Heart left ventricle (tissue), 16 donors: ENCODE measurements at regions not wholly inside any gene's neighbourhood (a gene's known extent, or its start where the extent isn't known, plus 50 kb on each side); places are given as distances from the start of the nearest gene placed in this dataset.

Source experiments
- ATAC-seq, 4 donors: fragments of 200-7000 bp; cut with Tn5 transposase; one replicate each; pipeline ENCODE4 v1.9.1; 2020 to 2022; ENCODE audit warnings: moderate library complexity in 4 of 4, mild to moderate bottlenecking in 3 of 4, moderate number of reproducible peaks in 1 of 4
- DNase-seq, 5 donors: peaks; one replicate each; pipeline ENCODE4 v3.0.0-alpha.2; 2020
- H3K27ac ChIP-seq, 12 donors: fragments of 200-600 bp; sonication (generic) in 4 of 12; one replicate each; pipeline versions ENCODE4 v1.5.0 to v1.8.0; 2016 to 2022; ENCODE audit warnings: mild to moderate bottlenecking in 2 of 12
- H3K27me3 ChIP-seq, 9 donors: fragments of 200-600 bp; sonication (generic) in 2 of 9; one replicate each; pipeline versions ENCODE4 v1.5.1 to v1.8.0; 2016 to 2022; ENCODE audit warnings: mild to moderate bottlenecking in 3 of 9
- H3K36me3 ChIP-seq, 9 donors: fragments of 200-600 bp; sonication (generic) in 2 of 9; one replicate each; pipeline versions ENCODE4 v1.5.0 to v1.8.0; 2018 to 2022; ENCODE audit warnings: mild to moderate bottlenecking in 2 of 9
- H3K4me1 ChIP-seq, 12 donors: fragments of 200-600 bp; sonication (generic) in 4 of 12; one replicate each; pipeline versions ENCODE4 v1.5.0 to v1.8.0; 2016 to 2022; ENCODE audit warnings: mild to moderate bottlenecking in 3 of 12
- H3K4me3 ChIP-seq, 12 donors: fragments of 200-600 bp; sonication (generic) in 4 of 12; one replicate each; pipeline versions ENCODE4 v1.5.0 to v1.8.0; 2017 to 2022; ENCODE audit warnings: mild to moderate bottlenecking in 9 of 12, moderate library complexity in 4 of 12
- H3K9me3 ChIP-seq, 12 donors: fragments of 200-600 bp; sonication (generic) in 4 of 12; one replicate each; pipeline versions ENCODE4 v1.5.0 to v1.8.0; 2016 to 2022; ENCODE audit warnings: mild to moderate bottlenecking in 1 of 12
- CTCF ChIP-seq, 12 donors: fragments of 200-600 bp; sonication (generic) in 4 of 12; IDR thresholded peaks; one replicate each; pipeline versions ENCODE4 v1.5.0 to v1.8.0; 2018 to 2022; ENCODE audit warnings: antibody characterized with exemption in 12 of 12, mild to moderate bottlenecking in 5 of 12
- POLR2A ChIP-seq, 2 donors: fragments of 450-650 bp; IDR thresholded peaks; one replicate each; pipeline ENCODE4 v1.6.1; 2017; ENCODE audit warnings: antibody characterized with exemption in 2 of 2, mild to moderate bottlenecking in 2 of 2, moderate library complexity in 2 of 2
- WGBS, 4 donors: extraction: QIAGEN DNeasy Blood & Tissue Kit in 2 of 4; methylation state at CpG; one replicate each; pipeline versions ENCODE4 v1.1.5 to v1.1.7; 2013 to 2018; 5-methylcytosine and 5-hydroxymethylcytosine counted together
- intact Hi-C, 10 donors: fragments of 100-400 bp; cut with DNase I; formaldehyde crosslinking; loops; one replicate each; pipeline versions ENCODE4 v1.11.1 to v1.14.2; 2022
- donor health status: ischemic (EF 13 %, LVEDD 7.1; RV severe dilation, severe dysfunction).
- donor health status: healthy with polysubstance abuse.
- donor health status: DM: no; HTN: yes; CAD: no.
- donor health status: DM: no; HTN: no; CAD: no.
- donor health status: ischemic (EF 25% LVEDD 6.9; RV normal size, moderate dysfunction).
- donor health status: ischemic (EF 25% LVEDD 5.7; RV mildly dilated, moderate dysfunction).
- donor health status: healthy.
- donor health status: DM: yes; HTN: yes; CAD: no.
- donor health status: ischemic (EF 35%, LVEDD 5.7; RV mildly dilated, moderate dysfunction).
- donor health status: nonischemic (EF 11% LVEDD 7.7; RV severe dilation, severe dysfunction).
- donor health status: DM: yes; HTN: yes; CAD: no.
- donor health status: PGD.
- donor health status: ischemic (EF 29% LVEDD 5.4; RV normal size, mild dysfunction).
- donor health status: nonischemic (EF 23%, LVEDD 6.1; RV moderate dilation, normal function).

- no peak for TF ChIP-seq POLR2A (IDR thresholded peaks at IDR 0.05)
- TF ChIP-seq CTCF (IDR thresholded peaks at IDR 0.05) = no peak
- intact Hi-C loops = loop anchor here in 1 of 10 donors (10.0 kb wide), 2 partner anchors 332 to 598 kb away; no protein-coding TSS in a partner anchor
- H3K9me3 ChIP-seq = no peaks in the 10 kb centered on the region
- peaks cover 0 to 7% (median 0%) of the 10 kb centered on the region in 9 donors for H3K27me3 ChIP-seq
- WGBS, 4 donors = 86 to 88% (median 87%) methylated on average over 18 of the region's 18 CpGs
- ATAC-seq (no peak), DNase-seq (no peak)
- H3K4me1 ChIP-seq = peaks cover 0 to 3% (median 0%) of the 10 kb centered on the region in 12 donors
- H3K27ac ChIP-seq = no peak overlapping the region
- H3K4me3 ChIP-seq = no peak overlapping the region
- no peaks in the 10 kb centered on the region for H3K36me3 ChIP-seq
Measured at GRCh38 chr1:243942196-243943150, 92.4 kb upstream of the AKT3 start.

- Histone ChIP-seq H3K4me3 (no peak overlapping the region), H3K4me1 (peaks cover 0 to 3% (median 0%) of the 10 kb centered on the region in 12 donors), H3K9me3 (no peaks in the 10 kb centered on the region), H3K36me3 (no peaks in the 10 kb centered on the region), H3K27ac (no peak overlapping the region), H3K27me3 (peaks cover 0 to 7% (median 0%) of the 10 kb centered on the region in 9 donors)
- DNase-seq = no peak
- 84 to 86% (median 85%) methylated on average over 6 of the region's 6 CpGs for WGBS, 4 donors
- intact Hi-C loops = loop anchor here in 1 of 10 donors (10.0 kb wide), 2 partner anchors 334 to 596 kb away; no protein-coding TSS in a partner anchor
- no peak for ATAC-seq
- no peak for TF ChIP-seq CTCF (IDR thresholded peaks at IDR 0.05)
Measured at GRCh38 chr1:243940451-243940850, 90.4 kb upstream of the AKT3 start.

GRCh38 chr1:243939167-243939848, 89.3 kb upstream of the AKT3 start:
- H3K36me3 ChIP-seq = no peaks in the 10 kb centered on the region
- 74 to 86% (median 80%) methylated on average over 3 of the region's 3 CpGs for WGBS, 4 donors

More at GRCh38 chr1:243939167-243939848, 89.3 kb upstream of the AKT3 start:
- Histone ChIP-seq H3K4me1 (peaks cover 0 to 3% (median 0%) of the 10 kb centered on the region in 12 donors), H3K27me3 (peaks cover 0 to 7% (median 0%) of the 10 kb centered on the region in 9 donors), H3K27ac (no peak overlapping the region), H3K4me3 (no peak overlapping the region), H3K9me3 (peaks cover 0 to 11% (median 0%) of the 10 kb centered on the region in 12 donors)
- TF ChIP-seq CTCF (IDR thresholded peaks at IDR 0.05) (no peak), POLR2A (IDR thresholded peaks at IDR 0.05) (no peak)
- ATAC-seq (no peak), DNase-seq (no peak)
- intact Hi-C loops = no loop called here
